ENCODE measurements at regions not wholly inside any gene's neighbourhood (a gene's known extent, or its start where the extent isn't known, plus 50 kb on each side); places are given as distances from the start of the nearest gene placed in this dataset.
A peak's percentile ranks its signal among the peaks of the same experiment; 100 is the strongest.
"Not testable (repeated sequence)": the region's sequence is repeated elsewhere in the genome, so short reads cannot be mapped to it uniquely, and the experiment has no call there.

GRCh38 chr3:48068320-48068719, 52.1 kb upstream of the MAP4 start:
- not testable (repeated sequence) for H3K36me3 Mint-ChIP-seq; DNase-seq; H3K9me3 Mint-ChIP-seq; H3K27ac Mint-ChIP-seq; ATAC-seq (ENCODE audit: low read depth in 2 of 2); H3K4me3 Mint-ChIP-seq; H3K27me3 Mint-ChIP-seq
- H3K4me1 Mint-ChIP-seq: peaks cover 12 to 41% (median 29%) of the 10 kb centered on the region in 3 donors

- ATAC-seq (ENCODE audit: low read depth in 2 of 2) (no peak), DNase-seq (no peak)
- Mint-ChIP-seq H3K4me1 (peaks cover 14 to 41% (median 26%) of the 10 kb centered on the region in 3 donors), H3K27ac (peak overlapping the region in 1 of 6 donors; percentile 69), H3K4me3 (no peak overlapping the region), H3K9me3 (no peaks in the 10 kb centered on the region), H3K36me3 (peaks cover 0 to 8% of the 10 kb centered on the region in 2 donors), H3K27me3 (no peaks in the 10 kb centered on the region)
These were observed 51.1 kb upstream of the MAP4 start for GRCh38 chr3:48067271-48067670.

Data from naive B cell (primary cell).